H1 (cell line): ENCODE measurements at regions not wholly inside any gene's neighbourhood (a gene's known extent, or its start where the extent isn't known, plus 50 kb on each side); places are given as distances from the start of the nearest gene placed in this dataset.

Source experiments
- CTCF ChIA-PET: fragments of 300-600 bp; sonication (Branson Sonifier 250); formaldehyde crosslinking; loops from one replicate; lab custom pipeline; 2021; ENCODE audit not compliant: partially characterized antibody; lab: Charles Lee
- POLR2A ChIA-PET: fragments of 300-600 bp; sonication (Branson Sonifier 250); formaldehyde crosslinking; loops from one replicate; lab custom pipeline; 2021; ENCODE audit warnings: inconsistent platforms; ENCODE audit not compliant: partially characterized antibody; lab: Charles Lee
- DNase-seq, 2 experiments: peaks; one replicate each; pipeline versions ENCODE4 v3.0.0 to v3.0.0-alpha.2; 2010 to 2022; ENCODE audit warnings: low spot score in 2 of 2, low read depth in 1 of 2, mixed read lengths in 1 of 2
- FAIRE-seq: peaks from 2 replicates; lab custom pipeline; 2011; peaks lifted over from hg19 to GRCh38; lab: Jason Lieb, UNC
- H2AFZ ChIP-seq: 2 replicates; pipeline ENCODE4 v1.8.1; 2012; ENCODE audit warnings: low read length, inconsistent platforms
- H2AK5ac ChIP-seq: 2 replicates; pipeline ENCODE4 v1.6.1; 2013; ENCODE audit warnings: low read depth, low read length
- H2BK120ac ChIP-seq: replicated peaks from 2 replicates; pipeline ENCODE3; 2013; ENCODE audit warnings: low read depth, low read length, inconsistent platforms
- H2BK12ac ChIP-seq: 2 replicates; pipeline ENCODE4 v1.6.1; 2013; ENCODE audit warnings: low read depth, low read length
- H2BK15ac ChIP-seq: 2 replicates; pipeline ENCODE4 v1.6.1; 2013; ENCODE audit warnings: low read length
- H2BK20ac ChIP-seq: 2 replicates; pipeline ENCODE4 v1.6.1; 2013; ENCODE audit warnings: low read length
- H2BK5ac ChIP-seq: 2 replicates; pipeline ENCODE4 v1.6.1; 2013; ENCODE audit warnings: low read depth, low read length
- H3K14ac ChIP-seq: 2 replicates; pipeline ENCODE4 v1.6.1; 2013; ENCODE audit warnings: inconsistent platforms; ENCODE audit not compliant: insufficient read length
- H3K18ac ChIP-seq: 2 replicates; pipeline ENCODE4 v1.6.1; 2013; ENCODE audit warnings: low read length; ENCODE audit errors: extremely low read depth
- H3K23ac ChIP-seq: 2 replicates; pipeline ENCODE4 v1.6.1; 2013; ENCODE audit warnings: inconsistent platforms; ENCODE audit not compliant: insufficient read length
- H3K23me2 ChIP-seq: 2 replicates; pipeline ENCODE4 v1.6.1; 2013; ENCODE audit warnings: low read depth, low read length
- H3K27ac ChIP-seq: 2 replicates; pipeline ENCODE4 v1.6.1; 2011; ENCODE audit warnings: low read depth, low read length, inconsistent platforms
- H3K27me3 ChIP-seq, 4 experiments: replicated peaks in 1 of 4; 1 replicate in 1 of 4; 2 replicates in 3 of 4; pipeline versions ENCODE4 v1.6.1 to v1.8.1; 2011 to 2013; ENCODE audit warnings: low read length in 3 of 4, mild to moderate bottlenecking in 3 of 4, inconsistent platforms in 2 of 4, mixed read lengths in 2 of 4, moderate library complexity in 1 of 4; ENCODE audit not compliant: control insufficient read depth in 3 of 4, insufficient read depth in 3 of 4; ENCODE audit errors: extremely low read depth in 1 of 4
- H3K36me3 ChIP-seq, 4 experiments: 2 replicates each; pipeline versions ENCODE4 v1.6.1 to v1.8.1; 2011 to 2013; ENCODE audit warnings: mild to moderate bottlenecking in 4 of 4, low read length in 3 of 4, moderate library complexity in 2 of 4, control low read depth in 1 of 4, inconsistent platforms in 1 of 4; ENCODE audit not compliant: insufficient read depth in 4 of 4, control insufficient read depth in 2 of 4
- H3K4ac ChIP-seq: replicated peaks from 2 replicates; pipeline ENCODE3; 2013; ENCODE audit warnings: low read length, low read depth, mixed read lengths, inconsistent platforms; ENCODE audit not compliant: insufficient read length
- H3K4me1 ChIP-seq, 4 experiments: replicated peaks in 1 of 4; 1 replicate in 1 of 4; 2 replicates in 3 of 4; pipeline versions ENCODE4 v1.6.1 to v1.8.1; 2011 to 2013; ENCODE audit warnings: low read length in 3 of 4, inconsistent platforms in 2 of 4, mixed read lengths in 1 of 4; ENCODE audit not compliant: insufficient read depth in 4 of 4, control insufficient read depth in 3 of 4
- H3K4me2 ChIP-seq, 2 experiments: 2 replicates each; pipeline versions ENCODE4 v1.6.1 to v1.8.1; 2011 to 2013; ENCODE audit warnings: low read depth in 2 of 2, low read length in 2 of 2, control low read depth in 1 of 2, inconsistent platforms in 1 of 2, mild to moderate bottlenecking in 1 of 2; ENCODE audit not compliant: insufficient read depth in 1 of 2
- H3K4me3 ChIP-seq, 4 experiments: fragments of 200-600, 300-600 bp in 1 of 4; sonication (generic), shearing (Covaris generic), sonication (Bioruptor Twin) in 1 of 4; 2 replicates each; pipeline versions ENCODE4 v1.5.1 to v1.8.1; 2011 to 2016; ENCODE audit warnings: low read length in 4 of 4, low read depth in 3 of 4, control low read depth in 2 of 4, inconsistent platforms in 2 of 4, mild to moderate bottlenecking in 2 of 4, mixed read lengths in 1 of 4, moderate library complexity in 1 of 4; ENCODE audit not compliant: insufficient read depth in 2 of 4; ENCODE audit errors: extremely low read depth in 1 of 4
- H3K56ac ChIP-seq: replicated peaks from 2 replicates; pipeline ENCODE3; 2013; ENCODE audit warnings: low read depth, mild to moderate bottlenecking, mixed read lengths, low read length, inconsistent platforms; ENCODE audit not compliant: insufficient read length
- H3K79me1 ChIP-seq: 2 replicates; pipeline ENCODE4 v1.6.1; 2013; ENCODE audit warnings: low read depth, low read length, control low read depth
- H3K79me2 ChIP-seq, 2 experiments: 2 replicates each; pipeline versions ENCODE4 v1.6.1 to v1.8.1; 2012 to 2013; ENCODE audit warnings: low read length in 2 of 2, mild to moderate bottlenecking in 2 of 2, inconsistent platforms in 1 of 2; ENCODE audit not compliant: insufficient read depth in 2 of 2, control insufficient read depth in 1 of 2
- H3K9ac ChIP-seq, 4 experiments: replicated peaks in 1 of 4; 1 replicate in 1 of 4; 2 replicates in 3 of 4; pipeline versions ENCODE4 v1.6.1 to v1.8.1; 2011 to 2013; ENCODE audit warnings: low read depth in 3 of 4, low read length in 3 of 4, control low read depth in 2 of 4, mild to moderate bottlenecking in 2 of 4, moderate library complexity in 2 of 4, inconsistent platforms in 1 of 4; ENCODE audit errors: extremely low read depth in 1 of 4
- H3K9me3 ChIP-seq, 2 experiments: 2 replicates each; pipeline versions ENCODE4 v1.6.1 to v1.8.1; 2012 to 2013; ENCODE audit warnings: mild to moderate bottlenecking in 2 of 2, moderate library complexity in 2 of 2, control low read depth in 1 of 2, inconsistent platforms in 1 of 2, low read depth in 1 of 2, low read length in 1 of 2, mixed read lengths in 1 of 2; ENCODE audit not compliant: insufficient read depth in 2 of 2
- H4K20me1 ChIP-seq, 2 experiments: replicated peaks in 1 of 2; 2 replicates each; pipeline versions ENCODE3 to v1.8.1; 2011 to 2013; ENCODE audit warnings: inconsistent platforms in 2 of 2, low read length in 2 of 2, mild to moderate bottlenecking in 1 of 2; ENCODE audit not compliant: insufficient read depth in 2 of 2, control insufficient read depth in 1 of 2
- H4K5ac ChIP-seq: 2 replicates; pipeline ENCODE4 v1.6.1; 2013; ENCODE audit warnings: low read length, low read depth, mixed read lengths, inconsistent platforms; ENCODE audit not compliant: insufficient read length
- H4K8ac ChIP-seq: 2 replicates; pipeline ENCODE4 v1.8.0; 2013; ENCODE audit warnings: mild to moderate bottlenecking, moderate library complexity, low read length, inconsistent platforms; ENCODE audit not compliant: insufficient read depth; ENCODE audit errors: extremely low read depth
- H4K91ac ChIP-seq: replicated peaks from 2 replicates; pipeline ENCODE3; 2013; ENCODE audit warnings: low read length, mixed read lengths, inconsistent platforms; ENCODE audit not compliant: insufficient read length
- BACH1 ChIP-seq: IDR thresholded peaks from 2 replicates; pipeline ENCODE4 v1.6.1; 2012; ENCODE audit warnings: low read length, improper control_type of control experiment
- BRCA1 ChIP-seq: IDR thresholded peaks from 2 replicates; pipeline ENCODE4 v1.6.1; 2012; ENCODE audit warnings: low read depth, low read length, improper control_type of control experiment
- E2F6 ChIP-seq: IDR thresholded peaks from 2 replicates; pipeline ENCODE4 v1.6.1; 2012; ENCODE audit warnings: inconsistent platforms
- EGR1 ChIP-seq: IDR thresholded peaks from 2 replicates; pipeline ENCODE4 v1.6.1; 2011; ENCODE audit warnings: low read depth, low read length, borderline replicate concordance
- NRF1 ChIP-seq: IDR thresholded peaks from 2 replicates; pipeline ENCODE4 v1.6.1; 2011; ENCODE audit warnings: mild to moderate bottlenecking, low read depth, low read length, improper control_type of control experiment
- POLR2A ChIP-seq, 2 experiments: IDR thresholded peaks; 1 replicate in 1 of 2; 2 replicates in 1 of 2; pipeline ENCODE4 v1.6.1; 2011; ENCODE audit warnings: low read depth in 2 of 2, low read length in 2 of 2, mild to moderate bottlenecking in 2 of 2; ENCODE audit errors: control extremely low read depth in 1 of 2
- SIX5 ChIP-seq: IDR thresholded peaks from 2 replicates; pipeline ENCODE4 v1.6.1; 2011; ENCODE audit warnings: mild to moderate bottlenecking, low read depth, low read length
- SP1 ChIP-seq: IDR thresholded peaks from 2 replicates; pipeline ENCODE4 v1.6.1; 2011; ENCODE audit warnings: low read depth, low read length
- SP4 ChIP-seq: IDR thresholded peaks from 2 replicates; pipeline ENCODE4 v1.6.1; 2012; ENCODE audit warnings: low read length, inconsistent platforms
- ZNF274 ChIP-seq: IDR thresholded peaks from 2 replicates; pipeline ENCODE4 v1.7.0; 2012; ENCODE audit warnings: low read length, borderline replicate concordance; ENCODE audit errors: extremely low read depth

GRCh38 chr13:59399513-59399912 lies 764.2 kb downstream of the DIAPH3 start:
- no peaks in the 10 kb centered on the region for H4K20me1 ChIP-seq
- CTCF ChIA-PET = interaction anchor here (0.8 to 1.8 kb wide), 7 partner anchors 9 to 134 kb away, joined by 3 to 7 read pairs (median 4); no protein-coding TSS in a partner anchor
- H3K79me2 ChIP-seq = no peaks in the 10 kb centered on the region
- H3K4me2 ChIP-seq = no peak overlapping the region
- H3K27ac ChIP-seq = no peak overlapping the region
- H3K56ac ChIP-seq = no peak overlapping the region
- no peaks in the 10 kb centered on the region for H3K79me1 ChIP-seq
- H3K4me1 ChIP-seq = peaks cover 0 to 4% (median 0%) of the 10 kb centered on the region in 4 experiments; a peak in 1 of 7 replicates
- H3K9ac ChIP-seq = no peak overlapping the region
- no peak overlapping the region for H3K18ac ChIP-seq
- no peak overlapping the region for H2AK5ac ChIP-seq
- H2BK15ac ChIP-seq = no peak overlapping the region
- TF ChIP-seq SIX5 (no peak), POLR2A (IDR thresholded peaks at IDR 0.05; ENCODE audit: control extremely low read depth in 1 of 2, low read depth in 2 of 2, low read length in 2 of 2) (no peak), BRCA1 (no peak), NRF1 (no peak), ZNF274 (no peak), E2F6 (no peak), BACH1 (no peak), EGR1 (no peak), SP1 (no peak), SP4 (no peak)
- TF ChIP-seq, all 59 proteins: peak for 0
- Histone ChIP-seq H3K23ac (no peak overlapping the region), H2AFZ (no peak overlapping the region), H4K8ac (no peak overlapping the region), H2BK5ac (no peak overlapping the region), H4K91ac (no peak overlapping the region), H3K23me2 (no peaks in the 10 kb centered on the region), H2BK12ac (no peak overlapping the region), H3K9me3 (no peaks in the 10 kb centered on the region), H2BK20ac (no peak overlapping the region), H2BK120ac (no peak overlapping the region), H3K14ac (no peak overlapping the region), H3K4me3 (no peak overlapping the region), H3K27me3 (no peaks in the 10 kb centered on the region), H4K5ac (no peak overlapping the region), H3K4ac (no peak overlapping the region), H3K36me3 (no peaks in the 10 kb centered on the region)
- no peak for FAIRE-seq
- POLR2A ChIA-PET = interaction anchor here (0.9 kb wide), 1 partner anchor 83 kb away, joined by 3 read pairs; no protein-coding TSS in a partner anchor
- DNase-seq = no peak
